Skeletal muscle tissue (tissue), 3 donors: ENCODE measurements at regions not wholly inside any gene's neighbourhood (a gene's known extent, or its start where the extent isn't known, plus 50 kb on each side); places are given as distances from the start of the nearest gene placed in this dataset.

ENCODE experiments used
- H3K27ac ChIP-seq: one replicate; pipeline ENCODE4 v1.7.0; 2013; ENCODE audit warnings: mild to moderate bottlenecking, low read depth, low read length, inconsistent platforms
- H3K27me3 ChIP-seq, 3 donors: one replicate each; pipeline ENCODE4 v1.7.0; 2013; ENCODE audit warnings: low read length in 3 of 3; ENCODE audit not compliant: control insufficient read depth in 3 of 3, insufficient read depth in 3 of 3
- H3K36me3 ChIP-seq, 3 donors: one replicate each; pipeline ENCODE4 v1.7.0; 2013; ENCODE audit warnings: low read length in 3 of 3; ENCODE audit not compliant: control insufficient read depth in 3 of 3, insufficient read depth in 3 of 3
- H3K4me1 ChIP-seq, 3 donors: one replicate each; pipeline ENCODE4 v1.7.0; 2013; ENCODE audit warnings: low read length in 3 of 3, mild to moderate bottlenecking in 3 of 3; ENCODE audit not compliant: control insufficient read depth in 3 of 3, insufficient read depth in 3 of 3
- H3K4me3 ChIP-seq, 3 donors: one replicate each; pipeline ENCODE4 v1.7.0; 2013; ENCODE audit warnings: low read length in 3 of 3
- H3K9ac ChIP-seq, 3 donors: one replicate each; pipeline ENCODE4 v1.7.0; 2013; ENCODE audit warnings: low read length in 3 of 3, mild to moderate bottlenecking in 3 of 3, moderate library complexity in 2 of 3, low read depth in 1 of 3
- H3K9me3 ChIP-seq, 3 donors: one replicate each; pipeline ENCODE4 v1.7.0; 2013; ENCODE audit warnings: low read length in 3 of 3; ENCODE audit not compliant: control insufficient read depth in 3 of 3
- donor health status: Osteomylitis.

GRCh38 chr3:115322901-115323300, 175.8 kb upstream of the ZBTB20 start:
- peaks cover 0 to 2% (median 0%) of the 10 kb centered on the region in 3 donors for H3K4me1 ChIP-seq
- no peak overlapping the region for H3K27ac ChIP-seq
- H3K9me3 ChIP-seq: no peaks in the 10 kb centered on the region
- no peak overlapping the region for H3K4me3 ChIP-seq
- H3K9ac ChIP-seq: no peak overlapping the region
- no peaks in the 10 kb centered on the region for H3K36me3 ChIP-seq
- H3K27me3 ChIP-seq: no peaks in the 10 kb centered on the region

- Histone ChIP-seq H3K9ac (no peak overlapping the region), H3K27ac (no peak overlapping the region), H3K36me3 (no peaks in the 10 kb centered on the region), H3K4me1 (peaks cover 0 to 2% (median 0%) of the 10 kb centered on the region in 3 donors), H3K9me3 (no peaks in the 10 kb centered on the region), H3K4me3 (no peak overlapping the region), H3K27me3 (no peaks in the 10 kb centered on the region)
Observed at GRCh38 chr3:115323380-115323779, 176.3 kb upstream of the ZBTB20 start.

- Histone ChIP-seq H3K9ac (no peak overlapping the region), H3K27me3 (no peaks in the 10 kb centered on the region), H3K4me1 (peaks cover 0 to 2% (median 0%) of the 10 kb centered on the region in 3 donors), H3K36me3 (no peaks in the 10 kb centered on the region), H3K4me3 (no peak overlapping the region), H3K9me3 (no peaks in the 10 kb centered on the region), H3K27ac (no peak overlapping the region)
Observed at GRCh38 chr3:115324056-115324455, 177.0 kb upstream of the ZBTB20 start.

GRCh38 chr3:115325539-115325938, 178.5 kb upstream of the ZBTB20 start:
- Histone ChIP-seq H3K9me3 (no peaks in the 10 kb centered on the region), H3K36me3 (no peaks in the 10 kb centered on the region), H3K27ac (no peak overlapping the region), H3K4me1 (peaks cover 0 to 2% (median 0%) of the 10 kb centered on the region in 3 donors), H3K9ac (no peak overlapping the region), H3K4me3 (no peak overlapping the region), H3K27me3 (no peaks in the 10 kb centered on the region)

GRCh38 chr3:115330430-115330829, 183.3 kb upstream of the ZBTB20 start:
- Histone ChIP-seq H3K27me3 (no peaks in the 10 kb centered on the region), H3K4me1 (no peaks in the 10 kb centered on the region), H3K4me3 (no peak overlapping the region), H3K9me3 (no peaks in the 10 kb centered on the region), H3K36me3 (no peaks in the 10 kb centered on the region), H3K27ac (no peak overlapping the region), H3K9ac (no peak overlapping the region)

GRCh38 chr3:115332998-115333397, 185.9 kb upstream of the ZBTB20 start:
- no peaks in the 10 kb centered on the region for H3K36me3 ChIP-seq
- no peak overlapping the region for H3K4me3 ChIP-seq
- H3K9me3 ChIP-seq: no peaks in the 10 kb centered on the region
- no peak overlapping the region for H3K27ac ChIP-seq
- H3K27me3 ChIP-seq: no peaks in the 10 kb centered on the region
- H3K4me1 ChIP-seq: no peaks in the 10 kb centered on the region
- no peak overlapping the region for H3K9ac ChIP-seq

- no peaks in the 10 kb centered on the region for H3K4me1 ChIP-seq
- H3K9ac ChIP-seq: no peak overlapping the region
- no peaks in the 10 kb centered on the region for H3K36me3 ChIP-seq
- H3K27ac ChIP-seq: no peak overlapping the region
- no peaks in the 10 kb centered on the region for H3K27me3 ChIP-seq
- H3K9me3 ChIP-seq: no peaks in the 10 kb centered on the region
- H3K4me3 ChIP-seq: no peak overlapping the region
Observed at GRCh38 chr3:115336836-115337235, 189.7 kb upstream of the ZBTB20 start.

GRCh38 chr3:115340586-115340985, 193.5 kb upstream of the ZBTB20 start:
- Histone ChIP-seq H3K4me1 (no peaks in the 10 kb centered on the region), H3K27me3 (no peaks in the 10 kb centered on the region), H3K36me3 (no peaks in the 10 kb centered on the region), H3K27ac (no peak overlapping the region), H3K9ac (no peak overlapping the region), H3K4me3 (no peak overlapping the region), H3K9me3 (no peaks in the 10 kb centered on the region)

GRCh38 chr3:115341208-115341607, 194.1 kb upstream of the ZBTB20 start:
- no peaks in the 10 kb centered on the region for H3K36me3 ChIP-seq
- no peak overlapping the region for H3K9ac ChIP-seq
- H3K27me3 ChIP-seq: no peaks in the 10 kb centered on the region
- H3K4me3 ChIP-seq: no peak overlapping the region
- H3K4me1 ChIP-seq: no peaks in the 10 kb centered on the region
- H3K9me3 ChIP-seq: no peaks in the 10 kb centered on the region
- no peak overlapping the region for H3K27ac ChIP-seq

- H3K4me1 ChIP-seq: no peaks in the 10 kb centered on the region
- no peak overlapping the region for H3K4me3 ChIP-seq
- no peaks in the 10 kb centered on the region for H3K36me3 ChIP-seq
- H3K27ac ChIP-seq: no peak overlapping the region
- no peak overlapping the region for H3K9ac ChIP-seq
- no peaks in the 10 kb centered on the region for H3K9me3 ChIP-seq
- no peaks in the 10 kb centered on the region for H3K27me3 ChIP-seq
Observed at GRCh38 chr3:115347737-115348136, 200.6 kb upstream of the ZBTB20 start.

GRCh38 chr3:115348412-115348811, 201.3 kb upstream of the ZBTB20 start:
- H3K9me3 ChIP-seq: no peaks in the 10 kb centered on the region
- H3K27ac ChIP-seq: no peak overlapping the region
- no peaks in the 10 kb centered on the region for H3K27me3 ChIP-seq
- H3K36me3 ChIP-seq: no peaks in the 10 kb centered on the region
- no peak overlapping the region for H3K4me3 ChIP-seq
- H3K4me1 ChIP-seq: no peaks in the 10 kb centered on the region
- H3K9ac ChIP-seq: no peak overlapping the region
